ENCODE measurements at regions not wholly inside any gene's neighbourhood (a gene's known extent, or its start where the extent isn't known, plus 50 kb on each side); places are given as distances from the start of the nearest gene placed in this dataset.

GRCh38 chr18:27687351-27687979 is 489.5 kb downstream of the CDH2 start:
- H3K27ac ChIP-seq, result no peak overlapping the region
- no peak for DNase-seq (ENCODE audit: low spot score)
- no peak for TF ChIP-seq CTCF (conservative IDR thresholded peaks at IDR 0.05; ENCODE audit: low read depth)
- ChIA-PET CTCF (no interaction called here), POLR2A (ENCODE audit: low non-redundant PET) (no interaction called here)

- no peak overlapping the region for H3K27ac ChIP-seq
- peak; percentile 72 for TF ChIP-seq CTCF (conservative IDR thresholded peaks at IDR 0.05; ENCODE audit: low read depth)
- ChIA-PET POLR2A (ENCODE audit: low non-redundant PET) (no interaction called here), CTCF (interaction anchor here (0.6 to 0.7 kb wide), 3 partner anchors 9 to 343 kb away, joined by 3 read pairs; no protein-coding TSS in a partner anchor)
- DNase-seq (ENCODE audit: low spot score), result peak; percentile 9
Observed at GRCh38 chr18:27685807-27686412, 491.0 kb downstream of the CDH2 start.

- TF ChIP-seq CTCF (conservative IDR thresholded peaks at IDR 0.05; ENCODE audit: low read depth), result no peak
- DNase-seq (ENCODE audit: low spot score), result no peak
- ChIA-PET CTCF (interaction anchor here (0.6 to 0.7 kb wide), 3 partner anchors 8 to 447 kb away, joined by 3 to 5 read pairs (median 3); no protein-coding TSS in a partner anchor), POLR2A (ENCODE audit: low non-redundant PET) (no interaction called here)
- H3K27ac ChIP-seq, result no peak overlapping the region
Observed at GRCh38 chr18:27685091-27685490, 491.8 kb downstream of the CDH2 start.

GRCh38 chr18:27674411-27674810 is 489.3 kb upstream of the CHST9 start:
- no peak for TF ChIP-seq CTCF (conservative IDR thresholded peaks at IDR 0.05; ENCODE audit: low read depth)
- DNase-seq (ENCODE audit: low spot score), result no peak
- ChIA-PET CTCF (no interaction called here), POLR2A (ENCODE audit: low non-redundant PET) (no interaction called here)
- no peak overlapping the region for H3K27ac ChIP-seq

- no peak for TF ChIP-seq CTCF (conservative IDR thresholded peaks at IDR 0.05; ENCODE audit: low read depth)
- ChIA-PET CTCF (no interaction called here), POLR2A (ENCODE audit: low non-redundant PET) (no interaction called here)
- H3K27ac ChIP-seq, result no peak overlapping the region
- no peak for DNase-seq (ENCODE audit: low spot score)
Observed at GRCh38 chr18:27673861-27674260, 488.8 kb upstream of the CHST9 start.

- ChIA-PET CTCF (no interaction called here), POLR2A (ENCODE audit: low non-redundant PET) (no interaction called here)
- DNase-seq (ENCODE audit: low spot score), result no peak
- TF ChIP-seq CTCF (conservative IDR thresholded peaks at IDR 0.05; ENCODE audit: low read depth), result no peak
- no peak overlapping the region for H3K27ac ChIP-seq
Observed at GRCh38 chr18:27668158-27668557, 483.1 kb upstream of the CHST9 start.

All from RWPE1 (cell line).